GM19452 (cell line): ENCODE measurements at regions not wholly inside any gene's neighbourhood (a gene's known extent, or its start where the extent isn't known, plus 50 kb on each side); places are given as distances from the start of the nearest gene placed in this dataset.
"Not testable (repeated sequence)": the region's sequence is repeated elsewhere in the genome, so short reads cannot be mapped to it uniquely, and the experiment has no call there.

Experiments used
- ATAC-seq: cut with Tn5 transposase; IDR thresholded peaks from one replicate; pipeline ENCODE4 v1.9.1; 2021; ENCODE audit not compliant: unreplicated experiment

- ATAC-seq, result not testable (repeated sequence)
These were observed 94.4 kb downstream of the LSM3 start for GRCh38 chr3:14272959-14273560.

GRCh38 chr3:14273901-14274611 is 95.4 kb downstream of the LSM3 start:
- no peak for ATAC-seq

- ATAC-seq, result no peak
These were observed 96.0 kb downstream of the LSM3 start for GRCh38 chr3:14274612-14274936.

DNA sequence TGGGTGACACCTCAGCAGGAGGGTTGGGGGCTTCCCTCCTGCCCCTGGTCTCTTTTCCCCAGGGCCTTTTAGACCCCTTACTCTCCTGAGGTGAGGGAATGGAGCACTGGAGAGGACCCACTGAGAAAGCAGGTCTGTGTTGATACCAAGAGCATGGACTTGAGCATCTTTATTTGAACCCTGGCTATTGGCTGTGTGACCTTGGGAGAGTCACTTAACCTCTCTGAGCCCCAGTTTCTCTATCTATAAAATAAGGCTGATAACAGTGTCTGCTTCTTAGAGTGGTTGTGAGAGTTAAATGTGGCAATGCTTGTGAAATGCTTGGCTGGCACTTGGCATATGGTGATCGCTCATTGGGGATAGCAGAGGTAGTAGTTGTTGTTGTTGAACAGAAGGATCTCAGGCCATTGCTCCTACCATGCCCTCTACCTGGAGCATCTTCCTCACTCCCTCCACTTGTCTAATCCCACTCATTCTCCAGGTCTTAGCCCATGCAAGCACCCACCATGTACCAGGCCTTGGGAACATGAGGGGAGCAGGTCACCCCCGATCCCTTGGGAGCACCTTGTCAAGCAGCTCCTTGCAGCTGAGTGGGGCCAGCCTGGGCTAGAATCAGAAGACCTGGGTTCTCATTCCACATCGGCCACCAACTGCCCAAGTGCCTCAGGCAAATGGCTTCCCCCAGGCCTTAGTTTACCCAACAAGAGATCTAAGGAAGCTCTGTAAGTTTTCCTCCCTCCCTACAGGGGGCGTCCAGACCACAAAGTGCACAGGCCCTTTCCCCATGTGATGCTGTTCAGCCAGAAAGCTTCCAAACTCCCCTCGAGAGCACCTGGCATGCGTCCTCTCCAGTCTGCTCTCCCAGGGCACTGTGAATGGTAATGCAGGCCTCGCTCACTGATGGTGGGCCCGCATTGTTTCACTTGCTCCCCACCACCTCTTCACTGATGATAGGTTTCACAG is 96.7 kb downstream of the LSM3 start:
- ATAC-seq, result no peak

DNA sequence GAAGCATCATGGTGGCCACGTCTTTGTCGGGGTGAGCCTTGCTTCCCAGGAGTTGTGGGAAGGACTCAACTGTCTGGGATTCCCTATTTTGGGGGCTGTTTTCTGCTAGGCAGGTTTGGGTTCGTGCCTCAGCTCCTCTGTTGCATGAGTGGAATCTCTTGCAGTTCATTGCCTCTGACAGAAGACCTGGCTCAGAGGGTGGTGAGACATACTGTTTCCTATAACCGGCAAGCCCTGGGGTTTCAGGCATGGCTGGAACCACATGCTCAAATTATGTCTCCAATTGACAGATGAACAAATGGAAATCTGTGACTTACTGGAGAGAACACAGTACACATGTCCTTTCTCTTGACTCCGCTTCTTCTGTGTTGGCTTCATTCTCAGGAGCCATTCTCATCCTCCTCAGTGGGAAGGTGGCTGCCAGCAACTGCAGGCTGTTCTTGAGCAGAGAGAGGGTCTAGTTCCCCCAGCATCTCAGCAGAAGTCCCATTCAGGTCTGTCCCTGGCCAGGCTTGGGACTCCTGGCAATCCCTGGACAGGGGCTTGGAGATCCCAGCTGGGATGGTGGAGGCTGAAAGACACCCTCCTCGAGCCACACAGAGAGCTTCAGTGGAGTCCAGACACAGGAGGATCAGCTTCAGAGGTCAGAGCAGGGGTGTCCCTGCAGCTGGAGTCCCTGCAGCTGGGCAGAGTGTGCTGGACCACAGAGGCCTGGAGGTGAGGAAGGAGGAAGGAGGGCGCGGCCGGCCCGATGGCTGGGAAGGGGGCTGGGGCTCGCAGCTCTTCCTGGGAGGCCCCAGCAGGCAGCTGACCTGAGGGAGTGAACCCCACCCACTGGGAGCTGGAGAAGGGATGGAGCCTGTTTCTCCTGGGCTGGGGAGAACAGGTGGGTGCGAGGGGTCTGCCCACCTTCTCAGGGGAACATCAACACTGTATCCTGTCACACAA is 97.6 kb downstream of the LSM3 start:
- no peak for ATAC-seq

- ATAC-seq, result no peak
These were observed 98.9 kb downstream of the LSM3 start for GRCh38 chr3:14277557-14277956.

- no peak for ATAC-seq
These were observed 99.7 kb downstream of the LSM3 start for GRCh38 chr3:14278265-14278798.

DNA sequence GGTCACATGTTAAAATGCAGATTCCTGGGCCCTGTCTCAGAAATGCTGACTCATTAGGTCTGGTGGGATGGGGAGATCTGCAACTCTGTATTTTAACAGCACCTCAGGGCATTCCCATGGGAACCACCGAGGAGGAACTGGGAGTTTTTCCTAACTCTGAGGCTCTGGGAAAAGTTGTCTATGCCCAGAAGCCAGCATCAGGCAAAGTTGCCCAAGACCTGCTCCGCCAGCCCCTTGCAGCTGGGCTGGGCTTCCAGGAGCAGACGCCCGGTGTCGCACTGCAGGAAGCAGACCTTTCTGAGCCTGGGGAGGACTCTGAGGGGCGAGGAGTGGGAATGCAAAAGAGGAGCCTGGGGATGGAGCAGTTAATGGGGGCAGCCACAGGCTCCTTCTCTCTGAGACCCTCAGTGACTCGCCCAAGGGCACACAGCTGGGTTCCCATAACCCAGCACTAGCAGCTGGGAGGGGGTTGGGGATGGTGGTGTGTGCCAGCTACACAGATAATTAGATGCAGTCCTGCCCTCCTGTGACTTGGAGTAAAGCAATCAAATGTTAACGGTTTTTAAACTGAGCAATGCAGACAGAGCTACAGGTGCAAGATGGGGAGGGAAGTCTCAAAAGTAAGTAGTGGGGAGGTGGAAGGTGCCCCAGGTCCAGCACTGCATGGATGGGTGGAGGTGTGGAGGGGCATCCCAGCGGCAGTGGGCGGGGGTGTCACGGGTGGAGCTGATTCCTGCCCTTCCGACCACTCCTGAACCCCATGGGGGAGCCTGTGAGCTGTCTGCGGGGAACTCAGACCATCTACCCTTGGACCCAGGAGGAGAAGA is 100.4 kb downstream of the LSM3 start:
- ATAC-seq, result no peak

DNA sequence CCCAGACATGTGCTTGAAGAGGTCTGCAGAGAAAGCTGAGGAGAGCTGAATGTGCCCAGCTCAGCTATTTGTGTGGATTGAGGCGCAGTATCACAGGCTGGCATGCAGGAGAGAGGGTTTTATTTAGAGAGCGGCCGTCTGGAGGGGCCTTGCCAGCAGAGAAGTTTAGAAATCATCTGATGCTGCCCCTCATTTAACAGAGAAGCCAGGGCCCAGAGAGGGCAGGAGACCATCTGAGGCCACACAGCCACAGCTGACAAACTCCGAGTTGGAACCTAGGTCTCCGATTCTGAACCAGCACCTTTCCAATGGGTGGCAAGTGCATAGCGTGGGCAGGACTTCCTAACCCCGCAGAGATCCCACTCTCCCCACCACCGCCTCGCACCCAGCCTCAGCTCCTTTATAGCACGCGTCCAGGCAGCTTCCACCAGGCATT is 101.0 kb downstream of the LSM3 start:
- no peak for ATAC-seq

DNA sequence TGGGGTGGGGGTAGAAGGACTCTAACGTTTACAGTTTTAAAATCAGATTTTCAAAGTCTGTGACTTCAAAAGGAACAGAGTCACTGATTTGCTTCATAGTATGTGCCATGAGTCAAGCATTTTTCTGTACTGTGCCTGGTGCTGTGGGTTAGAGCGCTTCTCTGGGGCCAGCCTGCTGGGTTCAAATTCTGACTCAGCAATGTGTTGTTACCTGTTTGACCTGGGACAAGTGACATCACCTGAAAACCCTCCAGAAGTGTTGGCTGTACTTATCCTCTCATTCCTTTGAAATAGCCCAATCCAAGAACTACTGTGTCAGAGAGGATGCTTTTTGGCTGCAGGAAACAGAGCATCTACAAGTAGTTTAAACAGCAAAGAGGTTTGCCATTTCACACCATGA is 101.7 kb downstream of the LSM3 start:
- ATAC-seq, result no peak

DNA sequence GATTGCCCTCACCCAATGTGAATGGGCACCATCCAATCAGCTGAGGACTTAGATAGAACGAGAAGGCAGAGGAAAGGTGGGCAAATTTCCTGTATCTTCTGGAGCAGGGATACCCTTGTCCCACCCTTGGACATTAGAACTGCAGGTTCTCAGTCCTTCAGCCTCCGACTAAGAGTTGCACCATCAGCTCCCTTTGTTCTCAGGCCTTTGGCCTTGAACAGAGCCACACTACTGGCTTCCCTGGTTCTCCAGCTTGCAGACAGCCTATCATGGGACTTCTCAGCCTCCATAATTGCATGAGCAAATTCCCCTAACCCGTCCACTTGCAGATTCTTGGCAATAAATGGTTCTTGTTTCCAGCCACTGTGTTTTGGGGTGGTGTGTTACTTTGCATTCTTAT is 102.4 kb downstream of the LSM3 start:
- no peak for ATAC-seq

- ATAC-seq, result no peak
These were observed 103.5 kb downstream of the LSM3 start for GRCh38 chr3:14282001-14282705.

- ATAC-seq, result no peak
These were observed 104.1 kb downstream of the LSM3 start for GRCh38 chr3:14282706-14283075.

DNA sequence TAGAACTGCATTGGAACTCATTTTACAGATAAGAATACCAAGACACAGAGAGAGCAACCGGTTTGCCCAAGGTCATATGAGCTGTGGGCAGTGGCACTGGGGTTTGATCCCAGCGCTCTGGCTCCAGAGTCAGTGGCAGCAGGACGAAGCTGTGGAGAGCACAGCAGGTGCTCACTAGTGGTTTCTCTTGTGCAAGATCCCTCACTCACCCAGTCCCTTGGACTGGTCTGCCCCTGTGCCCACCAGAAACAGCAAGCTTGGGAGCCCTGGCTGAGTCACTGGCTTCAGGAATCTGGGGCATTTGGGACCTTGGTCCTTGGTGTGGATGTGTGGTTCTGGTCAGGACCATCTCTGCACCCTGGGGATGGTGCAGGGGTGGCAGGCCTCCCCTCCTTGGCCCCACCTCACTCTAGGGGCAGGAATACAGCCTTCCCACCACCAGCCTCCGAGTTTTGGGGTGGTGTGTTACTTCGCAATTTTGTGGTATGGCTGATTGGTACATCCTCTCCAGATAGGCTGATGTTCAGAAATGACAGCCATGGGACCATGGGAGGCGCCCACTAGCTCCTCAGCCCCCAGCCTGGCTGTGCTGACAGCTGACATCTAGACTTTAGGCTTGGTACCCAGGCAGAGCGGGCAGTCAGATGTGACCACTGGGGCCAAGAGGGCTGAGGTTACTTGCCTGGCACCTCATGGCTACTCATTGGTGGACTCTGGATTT is 104.6 kb downstream of the LSM3 start:
- ATAC-seq, result no peak

DNA sequence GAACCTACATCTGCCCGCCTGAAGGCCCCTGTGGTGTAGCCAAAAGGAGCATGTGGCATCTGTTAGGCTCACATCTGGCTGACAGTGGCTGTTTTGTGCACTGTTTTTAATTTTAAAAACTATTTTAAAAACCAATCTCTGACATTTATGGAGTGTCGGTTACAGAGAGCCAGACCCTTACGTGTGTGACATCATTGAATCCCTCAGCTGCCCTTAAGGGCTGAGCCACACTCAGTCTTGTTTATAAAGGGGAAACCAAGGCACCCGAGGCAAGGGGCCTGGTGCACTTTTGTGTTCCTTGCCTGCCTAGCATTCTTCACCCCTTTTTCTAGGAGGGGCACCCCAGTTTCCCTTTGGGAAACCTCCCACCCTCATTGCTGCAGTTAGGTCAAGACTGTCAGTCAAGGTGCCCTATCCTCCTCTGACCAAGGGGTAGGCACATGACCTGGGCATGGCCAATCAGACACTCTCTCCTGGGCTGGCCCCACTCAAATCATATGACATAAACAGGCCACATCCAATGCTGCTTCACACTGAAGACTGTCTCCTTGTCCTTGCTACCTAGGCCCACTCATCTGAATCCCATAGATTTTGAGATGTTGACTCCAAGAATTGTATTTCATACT is 105.3 kb downstream of the LSM3 start:
- ATAC-seq, result no peak

- ATAC-seq, result no peak
These were observed 106.3 kb downstream of the LSM3 start for GRCh38 chr3:14284694-14285547.

DNA sequence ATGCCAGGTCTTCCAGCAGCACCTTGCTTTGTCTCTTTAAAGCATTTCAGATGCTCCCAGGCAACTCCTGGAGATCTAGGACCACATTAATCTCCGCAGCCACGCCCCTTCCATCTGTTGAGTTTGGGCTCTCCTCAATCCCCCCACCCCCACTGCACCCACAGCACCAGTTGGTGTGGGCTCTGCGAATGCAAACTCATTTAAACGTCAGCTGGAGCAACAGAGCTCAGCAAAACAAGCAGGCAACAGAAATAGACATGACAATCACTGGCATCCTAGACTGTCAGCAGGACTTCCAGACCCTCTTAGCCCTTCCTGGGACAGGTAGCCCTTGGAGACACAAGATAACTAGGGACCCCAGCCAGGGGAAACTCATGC is 106.9 kb downstream of the LSM3 start:
- ATAC-seq, result no peak
